Smooth muscle cell (in vitro differentiated cells): ENCODE measurements at regions not wholly inside any gene's neighbourhood (a gene's known extent, or its start where the extent isn't known, plus 50 kb on each side); places are given as distances from the start of the nearest gene placed in this dataset.

Experiments used
- DNase-seq: peaks from one replicate; lab custom pipeline; 2025; ENCODE audit not compliant: unreplicated experiment; lab: John Stamatoyannopoulos, UW
- H2AFZ ChIP-seq: fragments of 200-600 bp; sonication (generic); 2 replicates; pipeline ENCODE4 v1.6.0; 2016; ENCODE audit warnings: antibody characterized with exemption, low read depth, mild to moderate bottlenecking
- H3F3A ChIP-seq: fragments of 200-600 bp; sonication (generic); 2 replicates; pipeline ENCODE4 v1.6.0; 2017; ENCODE audit warnings: antibody characterized with exemption, low read depth
- H3K27ac ChIP-seq: fragments of 200-600 bp; sonication (generic); 2 replicates; pipeline ENCODE4 v1.5.1; 2016; ENCODE audit warnings: low read depth, mild to moderate bottlenecking
- H3K27me3 ChIP-seq: fragments of 200-600 bp; sonication (generic); 2 replicates; pipeline ENCODE4 v1.6.1; 2016; ENCODE audit warnings: low read depth, mild to moderate bottlenecking
- H3K36me3 ChIP-seq: fragments of 200-600 bp; sonication (generic); 2 replicates; pipeline ENCODE4 v1.5.1; 2016; ENCODE audit warnings: low read depth
- H3K4me1 ChIP-seq: fragments of 200-600 bp; sonication (generic); 2 replicates; pipeline ENCODE4 v1.5.1; 2016; ENCODE audit warnings: low read depth
- H3K4me2 ChIP-seq: fragments of 200-600 bp; sonication (generic); 2 replicates; pipeline ENCODE4 v1.6.0; 2016; ENCODE audit warnings: mild to moderate bottlenecking
- H3K4me3 ChIP-seq: fragments of 200-600 bp; sonication (generic); 2 replicates; pipeline ENCODE4 v1.5.1; 2016; ENCODE audit warnings: mild to moderate bottlenecking
- H3K79me2 ChIP-seq: fragments of 200-600 bp; sonication (generic); 2 replicates; pipeline ENCODE4 v1.6.0; 2016; ENCODE audit warnings: low read depth, mild to moderate bottlenecking
- H3K9ac ChIP-seq: fragments of 200-600 bp; sonication (generic); 2 replicates; pipeline ENCODE4 v1.6.0; 2016; ENCODE audit warnings: low read depth
- H3K9me3 ChIP-seq: fragments of 200-600 bp; sonication (generic); replicated peaks from 2 replicates; pipeline ENCODE4 v1.5.1; 2016; ENCODE audit warnings: low read depth
- H4K20me1 ChIP-seq: fragments of 200-600 bp; sonication (generic); 2 replicates; pipeline ENCODE4 v1.6.0; 2016; ENCODE audit warnings: low read depth
- WGBS: methylation state at CpG from one replicate; pipeline ENCODE4 v1.1.7; 2016; ENCODE audit warnings: low lambda C conversion rate; 5-methylcytosine and 5-hydroxymethylcytosine counted together
- TF ChIP-seq, protein P1 (sequence below): fragments of 200-600 bp; sonication (generic); IDR thresholded peaks from 2 replicates; pipeline ENCODE4 v1.5.1; 2017; ENCODE audit warnings: borderline replicate concordance, mild to moderate bottlenecking, antibody characterized with exemption; ENCODE audit not compliant: insufficient read depth, poor library complexity, severe bottlenecking

DNA sequence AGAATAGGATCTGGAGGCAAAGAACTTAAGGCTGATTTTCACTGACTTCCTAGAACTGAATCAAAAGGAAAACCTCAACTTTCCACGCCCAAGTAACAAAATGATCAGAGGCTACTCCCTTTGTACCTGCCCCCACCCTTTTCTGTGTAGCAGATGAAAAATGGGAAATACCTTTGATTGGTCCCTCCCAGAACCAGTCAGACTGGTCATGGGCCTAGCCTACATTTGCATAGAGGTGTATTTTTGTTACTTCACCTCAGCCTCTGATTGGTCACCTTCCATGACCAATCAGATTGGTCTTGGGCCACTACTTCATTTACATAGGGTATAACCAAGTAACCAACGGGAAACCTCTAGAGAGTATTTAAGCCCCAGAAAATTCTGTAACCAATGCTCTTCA is 1553.5 kb upstream of the C9orf72 start:
- Histone ChIP-seq H3K9me3 (peaks cover 8% of the 10 kb centered on the region), H4K20me1 (no peaks in the 10 kb centered on the region), H3K9ac (no peak overlapping the region), H3K27ac (no peak overlapping the region), H3K4me1 (no peaks in the 10 kb centered on the region), H3K27me3 (no peaks in the 10 kb centered on the region), H3K4me2 (no peak overlapping the region), H2AFZ (no peak overlapping the region), H3K79me2 (peaks cover 66% of the 10 kb centered on the region), H3K36me3 (peaks cover 3% of the 10 kb centered on the region), H3K4me3 (no peak overlapping the region), H3F3A (no peaks in the 10 kb centered on the region)
- TF ChIP-seq, protein P1, sequence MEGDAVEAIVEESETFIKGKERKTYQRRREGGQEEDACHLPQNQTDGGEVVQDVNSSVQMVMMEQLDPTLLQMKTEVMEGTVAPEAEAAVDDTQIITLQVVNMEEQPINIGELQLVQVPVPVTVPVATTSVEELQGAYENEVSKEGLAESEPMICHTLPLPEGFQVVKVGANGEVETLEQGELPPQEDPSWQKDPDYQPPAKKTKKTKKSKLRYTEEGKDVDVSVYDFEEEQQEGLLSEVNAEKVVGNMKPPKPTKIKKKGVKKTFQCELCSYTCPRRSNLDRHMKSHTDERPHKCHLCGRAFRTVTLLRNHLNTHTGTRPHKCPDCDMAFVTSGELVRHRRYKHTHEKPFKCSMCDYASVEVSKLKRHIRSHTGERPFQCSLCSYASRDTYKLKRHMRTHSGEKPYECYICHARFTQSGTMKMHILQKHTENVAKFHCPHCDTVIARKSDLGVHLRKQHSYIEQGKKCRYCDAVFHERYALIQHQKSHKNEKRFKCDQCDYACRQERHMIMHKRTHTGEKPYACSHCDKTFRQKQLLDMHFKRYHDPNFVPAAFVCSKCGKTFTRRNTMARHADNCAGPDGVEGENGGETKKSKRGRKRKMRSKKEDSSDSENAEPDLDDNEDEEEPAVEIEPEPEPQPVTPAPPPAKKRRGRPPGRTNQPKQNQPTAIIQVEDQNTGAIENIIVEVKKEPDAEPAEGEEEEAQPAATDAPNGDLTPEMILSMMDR, result no peak
- 88% methylated on average over 2 of the region's 2 CpGs for WGBS
- no peak for DNase-seq

- H3K27ac ChIP-seq, result no peak overlapping the region
- no peaks in the 10 kb centered on the region for H3K4me1 ChIP-seq
- H3K4me2 ChIP-seq, result no peak overlapping the region
- no peak overlapping the region for H3K4me3 ChIP-seq
- DNase-seq, result no peak
- H4K20me1 ChIP-seq, result no peaks in the 10 kb centered on the region
- H3K79me2 ChIP-seq, result peaks cover 57% of the 10 kb centered on the region
- H3K9me3 ChIP-seq, result peaks cover 8% of the 10 kb centered on the region
- TF ChIP-seq, protein P1, result no peak
- whole genome bisulfite sequencing, result 92% methylated on average over 1 of the region's 1 CpG
- no peak overlapping the region for H2AFZ ChIP-seq
- H3K9ac ChIP-seq, result no peak overlapping the region
- H3K36me3 ChIP-seq, result peaks cover 3% of the 10 kb centered on the region
- H3K27me3 ChIP-seq, result no peaks in the 10 kb centered on the region
- no peaks in the 10 kb centered on the region for H3F3A ChIP-seq
Observed at GRCh38 chr9:29129763-29130162, 1556.5 kb upstream of the C9orf72 start.

DNA sequence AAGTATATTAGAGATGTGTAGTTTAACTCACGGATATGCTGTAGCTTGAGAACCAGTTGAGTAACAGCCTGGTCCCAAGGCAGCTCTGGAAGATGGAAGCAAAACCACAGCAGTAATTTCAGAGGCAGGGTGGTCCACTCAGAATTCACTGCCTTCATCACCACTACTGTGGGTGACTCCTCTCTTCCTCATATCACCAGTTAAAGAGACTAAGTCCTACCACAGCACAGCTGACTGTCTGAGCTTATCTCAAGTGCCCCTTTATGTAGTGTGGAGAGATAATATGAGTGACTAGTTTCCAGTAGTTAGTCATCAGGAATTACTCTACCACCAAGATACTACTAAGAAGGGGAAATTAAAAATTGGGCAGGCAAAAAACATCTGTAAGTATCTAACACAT is 1571.2 kb upstream of the C9orf72 start:
- Histone ChIP-seq H3K9ac (no peak overlapping the region), H3K4me2 (no peak overlapping the region), H3F3A (no peaks in the 10 kb centered on the region), H3K79me2 (peaks cover 64% of the 10 kb centered on the region), H3K4me3 (no peak overlapping the region), H3K27ac (no peak overlapping the region), H3K4me1 (no peaks in the 10 kb centered on the region), H4K20me1 (no peaks in the 10 kb centered on the region), H3K9me3 (no peaks in the 10 kb centered on the region), H2AFZ (no peak overlapping the region), H3K36me3 (peaks cover 11% of the 10 kb centered on the region), H3K27me3 (no peaks in the 10 kb centered on the region)
- WGBS, result 25% methylated on average over 1 of the region's 1 CpG
- DNase-seq, result no peak
- TF ChIP-seq, protein P1, result no peak

GRCh38 chr9:29150606-29151005 is 1577.3 kb upstream of the C9orf72 start:
- Histone ChIP-seq H3K36me3 (no peaks in the 10 kb centered on the region), H3K27me3 (no peaks in the 10 kb centered on the region), H3F3A (no peaks in the 10 kb centered on the region), H3K4me1 (no peaks in the 10 kb centered on the region), H3K79me2 (peaks cover 76% of the 10 kb centered on the region), H3K9me3 (no peaks in the 10 kb centered on the region), H4K20me1 (no peaks in the 10 kb centered on the region), H3K4me3 (no peak overlapping the region), H3K27ac (no peak overlapping the region), H3K4me2 (peak overlapping the region; percentile 22), H3K9ac (no peak overlapping the region), H2AFZ (no peak overlapping the region)
- TF ChIP-seq, protein P1, result no peak
- WGBS, result 64% methylated on average over 3 of the region's 3 CpGs
- DNase-seq, result no peak
